Retina (tissue), 1 donor: ENCODE measurements at regions not wholly inside any gene's neighbourhood (a gene's known extent, or its start where the extent isn't known, plus 50 kb on each side); places are given as distances from the start of the nearest gene placed in this dataset.
A peak's percentile ranks its signal among the peaks of the same experiment; 100 is the strongest.

Experiments used
- DNase-seq: peaks from one replicate; pipeline ENCODE4 v3.0.0-alpha.2; 2016

GRCh38 chr1:234535763-234536515 lies 57.0 kb upstream of the TARBP1 start:
- peak; percentile 63 for DNase-seq

- no peak for DNase-seq
Observed at GRCh38 chr1:234535218-234535617, 56.2 kb upstream of the TARBP1 start.

- DNase-seq, result peak; percentile 50
Observed at GRCh38 chr1:234533975-234534876, 55.2 kb upstream of the TARBP1 start.

GRCh38 chr1:234533034-234533891 lies 54.3 kb upstream of the TARBP1 start:
- DNase-seq, result no peak

GRCh38 chr1:234532503-234532922 lies 53.5 kb upstream of the TARBP1 start:
- DNase-seq, result no peak

GRCh38 chr1:234531151-234531635 lies 52.2 kb upstream of the TARBP1 start:
- peak; percentile 70 for DNase-seq

GRCh38 chr1:234530672-234531071 lies 51.7 kb upstream of the TARBP1 start:
- DNase-seq, result no peak

- no peak for DNase-seq
Observed at GRCh38 chr1:234529950-234530237, 50.9 kb upstream of the TARBP1 start.

- DNase-seq, result no peak
Observed at GRCh38 chr1:234529095-234529949, 50.3 kb upstream of the TARBP1 start.
